HepG2 (cell line): ENCODE measurements at regions not wholly inside any gene's neighbourhood (a gene's known extent, or its start where the extent isn't known, plus 50 kb on each side); places are given as distances from the start of the nearest gene placed in this dataset.

Experiments used
- NCOR1 ChIP-seq: fragments of 200-600 bp; sonication (generic); IDR thresholded peaks from 2 replicates; pipeline ENCODE4 v1.7.0; 2017; ENCODE audit warnings: antibody characterized with exemption, low read length, borderline replicate concordance
- TRIM24 ChIP-seq: sonication (generic); formaldehyde crosslinking; IDR thresholded peaks from 2 replicates; pipeline ENCODE4 v1.8.0; 2022; ENCODE audit warnings: mild to moderate bottlenecking, missing genetic modification reagents

DNA sequence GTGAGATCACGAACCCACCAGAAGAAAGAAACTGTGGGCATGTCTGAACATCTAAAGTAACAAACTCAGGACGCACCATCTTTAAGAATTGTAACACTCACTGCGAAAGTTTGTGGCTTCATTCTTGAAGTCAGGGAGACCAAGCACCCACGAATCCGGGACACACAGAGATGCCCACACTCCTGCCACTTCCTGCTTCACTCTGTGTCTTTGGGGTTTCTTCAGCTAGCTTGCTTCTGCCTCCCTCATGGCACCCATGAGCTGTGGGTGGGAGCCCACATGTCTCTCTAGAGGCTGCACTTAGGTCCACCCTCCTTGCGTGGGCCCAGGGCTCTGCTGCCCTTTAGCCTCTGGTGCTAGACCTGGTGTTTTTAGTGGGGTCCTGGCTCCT lies 61.2 kb upstream of the CNOT6 start:
- TF ChIP-seq NCOR1 (no peak), TRIM24 (CRISPR knock-in tag) (no peak)
